Hepatocyte (in vitro differentiated cells): ENCODE measurements at regions not wholly inside any gene's neighbourhood (a gene's known extent, or its start where the extent isn't known, plus 50 kb on each side); places are given as distances from the start of the nearest gene placed in this dataset.

Source experiments
- DNase-seq: peaks from one replicate; pipeline ENCODE4 v3.0.0-alpha.2; 2016; ENCODE audit warnings: low spot score
- H2AFZ ChIP-seq: fragments of 200-600 bp; sonication (generic); 2 replicates; pipeline ENCODE4 v1.6.0; 2016; ENCODE audit warnings: antibody characterized with exemption, mild to moderate bottlenecking
- H3K27ac ChIP-seq: fragments of 200-600 bp; sonication (generic); 2 replicates; pipeline ENCODE4 v1.5.1; 2016; ENCODE audit warnings: mild to moderate bottlenecking
- H3K27me3 ChIP-seq: fragments of 200-600 bp; sonication (generic); 2 replicates; pipeline ENCODE4 v1.6.1; 2016
- H3K36me3 ChIP-seq: fragments of 200-600 bp; sonication (generic); replicated peaks from 2 replicates; pipeline ENCODE4 v1.5.1; 2016; ENCODE audit warnings: low read depth; ENCODE audit not compliant: insufficient read depth
- H3K4me1 ChIP-seq: fragments of 200-600 bp; sonication (generic); 2 replicates; pipeline ENCODE4 v1.5.1; 2016; ENCODE audit warnings: mild to moderate bottlenecking, moderate library complexity; ENCODE audit not compliant: insufficient read depth
- H3K4me2 ChIP-seq: fragments of 200-600 bp; sonication (generic); 2 replicates; pipeline ENCODE4 v1.6.0; 2016
- H3K4me3 ChIP-seq: fragments of 200-600 bp; sonication (generic); 2 replicates; pipeline ENCODE4 v1.5.1; 2016; ENCODE audit warnings: mild to moderate bottlenecking
- H3K79me2 ChIP-seq: fragments of 200-600 bp; sonication (generic); 2 replicates; pipeline ENCODE4 v1.6.0; 2017; ENCODE audit warnings: mild to moderate bottlenecking
- H3K9me2 ChIP-seq: fragments of 200-600 bp; sonication (generic); replicated peaks from 2 replicates; pipeline ENCODE4 v1.6.0; 2017; ENCODE audit warnings: mild to moderate bottlenecking; ENCODE audit not compliant: insufficient read depth
- H3K9me3 ChIP-seq: fragments of 200-600 bp; sonication (generic); 2 replicates; pipeline ENCODE4 v1.5.1; 2016; ENCODE audit warnings: low read depth, mild to moderate bottlenecking
- H4K20me1 ChIP-seq: fragments of 200-600 bp; sonication (generic); 2 replicates; pipeline ENCODE4 v1.6.0; 2016; ENCODE audit warnings: mild to moderate bottlenecking; ENCODE audit not compliant: insufficient read depth, poor library complexity, severe bottlenecking
- CTCF ChIP-seq: fragments of 200-600 bp; sonication (generic); IDR thresholded peaks from 2 replicates; pipeline ENCODE4 v1.5.1; 2016; ENCODE audit warnings: antibody characterized with exemption, mild to moderate bottlenecking; ENCODE audit not compliant: poor library complexity
- EZH2 ChIP-seq: fragments of 200-600 bp; sonication (generic); IDR thresholded peaks from 2 replicates; pipeline ENCODE4 v1.6.1; 2016; ENCODE audit warnings: antibody characterized with exemption, mild to moderate bottlenecking, borderline replicate concordance
- EZH2phosphoT487 ChIP-seq: fragments of 200-600 bp; sonication (generic); IDR thresholded peaks from one replicate; pipeline ENCODE4 v1.6.1; 2018; ENCODE audit warnings: antibody characterized with exemption, mild to moderate bottlenecking, low read depth, moderate library complexity; ENCODE audit not compliant: unreplicated experiment, severe bottlenecking
- WGBS: methylation state at CpG from one replicate; pipeline ENCODE4 v1.1.6; 2016; ENCODE audit warnings: low lambda C conversion rate; ENCODE audit errors: missing lambda C conversion rate; 5-methylcytosine and 5-hydroxymethylcytosine counted together

DNA sequence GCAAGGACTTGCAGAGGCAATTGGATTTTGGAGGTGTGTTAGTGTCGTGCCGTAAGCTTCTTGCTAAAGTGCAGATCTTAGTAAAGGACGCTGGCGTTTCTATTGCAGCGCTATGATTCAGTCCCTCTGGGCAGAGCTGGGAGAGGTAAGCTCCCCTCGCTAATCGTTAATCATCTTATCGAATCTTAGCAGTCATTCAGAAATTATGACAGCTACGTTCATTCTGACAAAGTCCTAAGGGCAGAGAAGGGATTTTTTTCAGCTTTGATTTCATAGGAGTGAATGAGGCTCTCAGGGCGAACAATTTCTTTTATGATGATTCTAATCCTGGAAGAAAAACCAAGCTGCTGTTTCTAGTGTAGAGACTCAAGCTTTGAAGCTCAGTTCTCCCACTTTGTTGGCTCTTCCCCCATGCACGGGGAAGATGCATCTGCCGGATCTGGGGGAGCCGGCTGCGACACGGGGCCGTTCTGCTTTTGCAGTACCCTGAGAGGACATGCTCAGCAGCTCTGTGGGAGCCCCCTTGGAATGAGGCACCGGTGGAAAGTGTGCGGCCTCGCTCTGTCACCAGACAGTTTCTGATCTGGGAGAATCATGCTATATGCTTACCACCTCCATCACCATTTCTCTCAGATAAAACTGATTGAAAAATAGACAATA is 79.1 kb upstream of the SLC22A23 start:
- no peaks in the 10 kb centered on the region for H3K27me3 ChIP-seq
- H3K4me2 ChIP-seq: no peak overlapping the region
- H3K79me2 ChIP-seq: no peaks in the 10 kb centered on the region
- H3K4me1 ChIP-seq: peaks cover 4% of the 10 kb centered on the region
- no peak overlapping the region for H3K27ac ChIP-seq
- DNase-seq: no peak
- H3K4me3 ChIP-seq: no peak overlapping the region
- no peaks in the 10 kb centered on the region for H3K9me2 ChIP-seq
- no peak overlapping the region for H2AFZ ChIP-seq
- WGBS: 85% methylated on average over 19 of the region's 19 CpGs
- no peaks in the 10 kb centered on the region for H3K9me3 ChIP-seq
- H3K36me3 ChIP-seq: no peaks in the 10 kb centered on the region
- no peaks in the 10 kb centered on the region for H4K20me1 ChIP-seq
- TF ChIP-seq EZH2 (no peak), CTCF (no peak), EZH2phosphoT487 (no peak)

DNA sequence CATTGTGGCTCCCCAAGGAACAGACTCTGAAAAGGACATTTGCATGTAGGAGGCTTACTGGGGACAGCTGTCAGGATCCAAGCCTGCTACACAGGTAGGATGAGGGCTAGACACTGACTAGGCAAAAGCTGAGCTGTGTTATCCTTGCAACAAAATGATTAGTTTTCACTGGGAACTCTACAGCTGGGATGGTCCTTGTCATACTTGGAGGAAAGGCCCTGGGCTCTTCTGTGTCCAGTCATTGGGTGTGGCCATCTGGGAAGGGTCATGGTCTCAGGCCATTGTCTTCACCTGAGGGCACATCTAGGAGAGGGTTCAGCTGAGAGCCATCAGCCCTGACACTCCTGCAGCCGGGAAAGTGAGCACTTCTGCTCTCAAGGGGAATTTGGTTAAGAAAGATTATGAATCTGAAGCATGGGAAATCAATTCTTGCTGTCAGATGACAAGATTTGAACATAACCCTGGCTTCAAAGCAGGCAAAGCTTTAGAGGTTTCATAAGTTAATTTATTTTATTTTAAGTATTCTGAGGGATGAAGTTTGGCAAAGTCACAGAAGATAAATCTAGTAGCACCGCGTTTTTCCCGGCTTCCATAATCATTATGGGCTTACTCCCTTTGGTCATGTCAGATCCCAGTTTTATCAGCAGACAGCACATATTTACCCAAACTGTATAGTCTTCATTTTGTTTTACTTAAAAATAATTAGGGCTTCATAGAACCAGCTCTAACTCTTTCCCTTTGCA is 78.4 kb upstream of the SLC22A23 start:
- no peak for TF ChIP-seq EZH2
- TF ChIP-seq CTCF: no peak
- no peak for TF ChIP-seq EZH2phosphoT487
- H3K27ac ChIP-seq: no peak overlapping the region
- no peak for DNase-seq
- no peaks in the 10 kb centered on the region for H3K4me1 ChIP-seq
- H3K27me3 ChIP-seq: no peaks in the 10 kb centered on the region
- no peak overlapping the region for H2AFZ ChIP-seq
- no peaks in the 10 kb centered on the region for H3K9me2 ChIP-seq
- WGBS: 75% methylated on average over 4 of the region's 4 CpGs
- no peaks in the 10 kb centered on the region for H3K9me3 ChIP-seq
- no peaks in the 10 kb centered on the region for H3K36me3 ChIP-seq
- no peak overlapping the region for H3K4me3 ChIP-seq
- H3K79me2 ChIP-seq: no peaks in the 10 kb centered on the region
- H3K4me2 ChIP-seq: no peak overlapping the region
- H4K20me1 ChIP-seq: no peaks in the 10 kb centered on the region

GRCh38 chr6:3534599-3534998 is 77.7 kb upstream of the SLC22A23 start:
- Histone ChIP-seq H3K4me2 (no peak overlapping the region), H3K79me2 (no peaks in the 10 kb centered on the region), H3K36me3 (no peaks in the 10 kb centered on the region), H3K4me1 (no peaks in the 10 kb centered on the region), H3K27ac (no peak overlapping the region), H2AFZ (no peak overlapping the region), H3K27me3 (no peaks in the 10 kb centered on the region), H3K9me2 (no peaks in the 10 kb centered on the region), H3K9me3 (no peaks in the 10 kb centered on the region), H4K20me1 (no peaks in the 10 kb centered on the region), H3K4me3 (no peak overlapping the region)
- TF ChIP-seq CTCF (no peak), EZH2phosphoT487 (no peak), EZH2 (no peak)
- 81% methylated on average over 4 of the region's 4 CpGs for WGBS
- no peak for DNase-seq
